ENCODE measurements at regions not wholly inside any gene's neighbourhood (a gene's known extent, or its start where the extent isn't known, plus 50 kb on each side); places are given as distances from the start of the nearest gene placed in this dataset.

GRCh38 chrX:13149702-13150350 lies 105.4 kb upstream of the FAM9C start:
- no peak for DNase-seq (ENCODE audit: low read depth, low spot score)

- DNase-seq (ENCODE audit: low read depth, low spot score), result no peak
Observed at GRCh38 chrX:13147733-13148132, 103.3 kb upstream of the FAM9C start.

- no peak for DNase-seq (ENCODE audit: low read depth, low spot score)
Observed at GRCh38 chrX:13147147-13147546, 102.7 kb upstream of the FAM9C start.

GRCh38 chrX:13144927-13145655 lies 100.7 kb upstream of the FAM9C start:
- no peak for DNase-seq (ENCODE audit: low read depth, low spot score)

GRCh38 chrX:13142891-13143290 lies 98.5 kb upstream of the FAM9C start:
- DNase-seq (ENCODE audit: low read depth, low spot score), result no peak

- DNase-seq (ENCODE audit: low read depth, low spot score), result no peak
Observed at GRCh38 chrX:13140007-13140406, 95.6 kb upstream of the FAM9C start.

DNA sequence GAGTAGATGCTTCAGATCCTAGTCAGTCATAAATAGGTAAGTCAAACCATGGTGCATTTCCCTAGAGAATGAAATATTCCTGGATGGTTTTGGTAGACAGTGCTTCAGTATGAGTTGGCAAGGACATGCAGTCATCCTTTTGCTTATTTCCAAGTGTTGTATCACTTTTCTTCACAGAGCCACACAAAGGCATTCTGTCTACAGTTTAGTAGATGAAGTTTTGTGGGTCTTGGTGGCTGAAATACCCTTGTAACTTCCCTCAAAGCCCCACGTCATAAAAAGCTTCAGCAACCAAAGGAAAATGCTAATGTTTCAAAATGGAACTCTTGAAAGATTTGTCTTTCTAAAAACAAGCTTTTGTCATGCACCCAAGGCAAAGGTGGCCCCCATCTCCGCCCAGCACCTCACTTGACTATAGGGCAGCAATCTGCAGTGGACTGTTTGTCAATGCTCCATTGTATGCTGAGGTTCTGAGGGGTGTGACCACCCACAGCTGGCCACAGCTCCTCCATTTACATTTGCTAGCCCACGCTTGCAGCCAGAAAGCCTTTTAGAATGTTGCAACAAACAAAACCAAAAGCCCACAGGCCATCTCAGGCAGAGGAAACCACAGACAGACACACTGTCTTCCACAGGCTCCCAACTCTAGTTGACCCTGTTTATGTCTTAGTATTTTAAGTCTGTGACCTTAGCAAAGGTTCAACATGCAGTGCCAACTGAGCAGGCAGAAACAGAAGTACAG lies 87.1 kb upstream of the FAM9C start:
- DNase-seq (ENCODE audit: low read depth, low spot score), result no peak

DNA sequence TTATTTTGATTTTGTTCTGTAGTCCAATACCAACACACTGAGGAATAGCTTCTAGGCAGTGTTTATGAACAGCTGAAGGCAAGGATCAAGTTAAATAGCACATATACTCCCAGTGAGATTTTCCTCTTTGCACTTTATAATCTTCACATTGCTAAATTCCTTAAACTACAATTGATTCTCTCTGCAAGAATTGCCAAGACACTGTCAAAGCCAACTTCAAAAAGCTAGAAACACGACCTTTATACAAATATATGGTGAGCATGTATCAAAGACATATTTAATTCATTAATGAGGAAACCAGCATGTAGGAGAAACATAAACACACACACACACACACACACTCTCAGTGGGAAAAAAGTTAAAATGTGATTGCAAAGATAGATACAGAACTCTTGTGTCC lies 86.4 kb upstream of the FAM9C start:
- no peak for DNase-seq (ENCODE audit: low read depth, low spot score)

GRCh38 chrX:13128104-13128503 lies 83.7 kb upstream of the FAM9C start:
- DNase-seq (ENCODE audit: low read depth, low spot score), result no peak

DNA sequence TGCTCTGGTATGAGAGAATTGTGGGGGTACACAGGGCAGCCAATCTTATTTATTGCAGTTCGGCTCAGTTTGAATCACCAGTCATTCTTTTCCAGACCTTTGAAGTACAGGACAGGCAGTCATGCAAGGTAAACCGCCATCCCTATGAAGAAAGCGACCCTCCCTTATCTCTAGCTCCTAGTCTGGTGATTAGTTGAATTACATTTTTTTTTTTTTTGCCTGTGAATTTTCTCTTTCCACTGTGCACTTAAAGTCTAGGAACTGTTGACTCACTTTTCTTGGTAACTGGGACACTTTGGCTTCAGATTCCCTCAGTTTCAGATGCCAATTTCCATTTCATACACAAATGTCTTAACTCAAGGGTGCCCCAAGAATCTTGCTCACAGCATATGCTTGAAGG lies 82.4 kb upstream of the FAM9C start:
- no peak for DNase-seq (ENCODE audit: low read depth, low spot score)

DNA sequence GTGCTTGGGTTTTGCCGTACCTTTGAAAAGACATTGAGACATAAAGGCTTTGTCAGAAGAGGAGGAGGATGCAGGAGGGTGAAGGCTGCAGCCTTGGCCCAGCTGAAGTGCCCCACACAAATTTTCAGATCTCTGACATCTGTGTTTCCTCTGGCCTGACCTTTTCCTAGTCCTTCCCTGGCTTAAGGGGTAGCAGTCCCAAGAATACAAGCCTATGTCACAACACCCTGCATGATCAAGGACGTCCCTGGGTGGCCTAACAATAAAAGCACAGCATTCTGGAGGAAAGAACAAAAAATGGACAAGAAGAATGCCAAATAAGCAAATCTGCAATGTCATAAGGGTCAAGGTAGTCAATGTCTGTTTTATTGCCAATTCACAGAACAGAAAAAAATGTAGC lies 80.8 kb upstream of the FAM9C start:
- DNase-seq (ENCODE audit: low read depth, low spot score), result no peak

- DNase-seq (ENCODE audit: low read depth, low spot score), result no peak
Observed at GRCh38 chrX:13123857-13124345, 79.5 kb upstream of the FAM9C start.

GRCh38 chrX:13123247-13123856 lies 78.9 kb upstream of the FAM9C start:
- no peak for DNase-seq (ENCODE audit: low read depth, low spot score)

- DNase-seq (ENCODE audit: low read depth, low spot score), result no peak
Observed at GRCh38 chrX:13121020-13121555, 76.7 kb upstream of the FAM9C start.

GRCh38 chrX:13120017-13120416 lies 75.6 kb upstream of the FAM9C start:
- no peak for DNase-seq (ENCODE audit: low read depth, low spot score)

- no peak for DNase-seq (ENCODE audit: low read depth, low spot score)
Observed at GRCh38 chrX:13119386-13119785, 75.0 kb upstream of the FAM9C start.

DNA sequence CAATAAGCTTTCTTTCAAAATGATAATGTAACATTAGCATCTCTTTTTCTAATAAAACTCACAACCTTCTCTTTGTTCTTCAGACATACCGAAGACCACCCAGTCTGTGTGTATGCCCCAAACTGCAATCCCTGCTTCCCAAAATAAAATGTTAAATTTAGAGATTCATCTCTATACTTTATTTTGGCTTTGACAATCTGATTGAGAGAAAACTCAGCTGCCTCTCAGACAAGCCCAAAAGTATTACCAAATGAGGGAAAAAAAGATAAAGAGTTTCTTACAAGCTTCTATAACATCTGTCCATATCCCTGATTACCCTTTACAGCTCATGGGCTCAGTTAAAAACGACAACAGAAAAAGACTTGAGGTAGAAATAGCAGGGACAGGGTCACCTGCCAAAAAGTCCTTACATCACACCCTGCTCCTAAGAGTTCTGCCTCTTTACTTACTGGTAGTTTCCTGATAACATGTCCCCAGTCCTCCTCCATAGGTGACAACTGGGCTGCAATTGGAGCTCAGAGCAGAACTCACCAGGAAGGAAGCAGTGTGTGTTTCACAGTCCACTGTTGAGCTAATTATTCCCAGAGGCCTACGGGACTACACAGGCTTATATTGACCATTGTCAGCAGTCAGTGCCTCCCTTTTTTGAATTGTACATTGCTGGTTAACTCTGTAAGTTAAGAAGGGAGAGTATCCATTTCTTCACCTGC lies 70.9 kb upstream of the FAM9C start:
- no peak for DNase-seq (ENCODE audit: low read depth, low spot score)

DNA sequence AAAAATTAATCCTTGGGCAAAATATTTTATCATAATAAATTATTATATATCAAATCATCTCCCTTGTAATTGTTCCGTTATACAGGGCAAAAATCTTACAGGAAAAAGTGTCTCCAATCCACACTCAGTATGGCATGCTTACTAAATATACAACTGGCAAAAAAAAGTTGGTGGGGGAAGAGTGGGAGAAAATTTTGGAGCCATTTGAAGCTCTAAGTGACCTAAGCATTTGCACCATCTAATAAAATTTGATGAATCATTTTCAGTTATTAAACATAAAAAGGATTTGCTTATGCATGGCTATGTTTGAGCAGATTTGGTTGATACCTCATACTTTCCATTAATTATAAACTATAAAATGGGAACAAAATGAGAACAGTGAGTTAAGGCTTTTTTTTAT lies 68.1 kb upstream of the FAM9C start:
- DNase-seq (ENCODE audit: low read depth, low spot score), result no peak

DNA sequence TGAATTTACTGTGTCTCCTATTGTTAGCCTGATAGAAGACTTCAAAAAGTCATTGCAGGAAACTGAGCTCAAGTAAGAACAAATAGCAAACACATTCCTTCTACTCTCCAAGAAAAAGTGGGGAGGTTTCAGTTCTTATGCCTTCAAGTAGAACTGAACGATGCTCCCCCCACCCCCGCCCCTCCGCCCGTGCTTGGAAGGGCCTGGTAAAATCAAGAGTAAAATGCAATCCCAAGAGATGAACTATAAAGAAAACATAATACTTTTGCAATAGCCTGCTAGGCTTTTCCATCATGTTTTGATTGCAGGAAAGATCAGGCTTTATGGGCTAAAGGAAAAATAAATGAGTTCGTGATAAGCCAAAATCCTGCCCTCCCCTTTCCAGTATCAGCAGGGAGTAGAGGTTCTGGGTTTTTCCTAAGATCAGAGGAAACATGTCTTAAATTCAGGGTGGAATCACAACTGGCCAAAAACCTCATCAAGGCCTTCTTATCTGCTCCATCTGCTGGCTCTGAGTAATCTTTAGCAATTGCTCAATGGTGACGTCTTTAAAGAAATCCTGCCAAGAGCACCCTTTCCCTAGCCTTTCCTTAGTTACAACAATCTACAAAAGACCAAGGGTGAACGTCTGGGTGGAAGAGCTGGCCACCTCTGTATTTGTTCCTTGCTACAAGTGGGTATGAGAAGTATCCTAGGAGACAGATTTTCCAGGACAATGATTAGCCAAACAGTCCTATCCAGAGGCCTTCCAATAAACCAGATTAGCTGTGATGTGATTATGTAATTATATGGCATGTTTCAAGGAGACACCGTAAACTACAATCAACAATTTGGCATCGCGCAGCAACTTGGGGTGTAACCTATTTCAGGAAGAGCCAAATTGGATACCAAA lies 66.3 kb upstream of the FAM9C start:
- DNase-seq (ENCODE audit: low read depth, low spot score), result no peak

DNA sequence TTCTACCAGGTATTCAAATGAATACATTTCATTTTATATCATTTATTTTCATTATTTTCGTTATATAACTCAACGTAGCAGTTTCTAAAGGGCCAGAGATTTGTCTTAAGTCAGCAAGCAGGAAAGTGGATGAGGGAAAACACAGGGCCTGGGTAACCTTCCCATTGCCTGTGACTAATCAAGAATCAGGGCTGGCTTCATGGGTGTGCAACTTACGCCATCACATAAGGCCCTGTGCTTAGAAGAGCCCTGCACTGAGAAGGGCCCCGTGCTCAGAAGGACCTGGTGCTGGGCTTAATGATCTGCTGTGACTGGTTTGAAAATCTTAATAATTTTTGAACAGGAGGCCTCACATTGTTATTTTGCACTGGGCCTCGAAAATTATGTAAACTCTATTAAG lies 65.4 kb upstream of the FAM9C start:
- DNase-seq (ENCODE audit: low read depth, low spot score), result no peak

Measured in iPS DF 19.7 (cell line).